OCI-LY3 (cell line): ENCODE measurements at regions not wholly inside any gene's neighbourhood (a gene's known extent, or its start where the extent isn't known, plus 50 kb on each side); places are given as distances from the start of the nearest gene placed in this dataset.

Experiments
- EZH2phosphoT487 ChIP-seq: fragments of 200-600 bp; shearing (Covaris generic); IDR thresholded peaks from 2 replicates; pipeline ENCODE4 v1.6.1; 2018; ENCODE audit warnings: antibody characterized with exemption, mixed run types, low read depth
- TF ChIP-seq, protein P1 (sequence below): fragments of 200-600, 300-600 bp; sonication (generic); IDR thresholded peaks from 2 replicates; pipeline ENCODE4 v1.5.1; 2014; ENCODE audit warnings: antibody characterized with exemption, low read length, low read depth

DNA sequence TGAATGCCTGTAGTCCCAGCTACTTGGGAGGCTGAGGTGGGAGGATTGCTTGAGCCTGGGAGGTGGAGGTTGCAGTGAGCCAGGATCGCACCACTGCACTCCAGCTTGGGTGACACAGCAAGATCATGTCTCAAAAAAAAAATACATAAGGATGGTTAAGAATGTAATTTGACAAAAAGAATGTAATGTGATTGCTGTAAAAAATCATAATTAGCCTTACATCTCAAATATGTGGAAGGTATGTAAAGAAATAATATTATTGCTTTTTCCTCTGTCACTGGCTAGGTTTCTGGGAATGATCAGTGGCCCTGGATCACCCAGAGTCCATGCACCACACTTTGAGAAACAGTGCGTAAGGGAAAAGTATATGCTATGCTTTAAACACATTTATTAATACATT is 106.1 kb upstream of the C1GALT1C1 start:
- TF ChIP-seq, protein P1, sequence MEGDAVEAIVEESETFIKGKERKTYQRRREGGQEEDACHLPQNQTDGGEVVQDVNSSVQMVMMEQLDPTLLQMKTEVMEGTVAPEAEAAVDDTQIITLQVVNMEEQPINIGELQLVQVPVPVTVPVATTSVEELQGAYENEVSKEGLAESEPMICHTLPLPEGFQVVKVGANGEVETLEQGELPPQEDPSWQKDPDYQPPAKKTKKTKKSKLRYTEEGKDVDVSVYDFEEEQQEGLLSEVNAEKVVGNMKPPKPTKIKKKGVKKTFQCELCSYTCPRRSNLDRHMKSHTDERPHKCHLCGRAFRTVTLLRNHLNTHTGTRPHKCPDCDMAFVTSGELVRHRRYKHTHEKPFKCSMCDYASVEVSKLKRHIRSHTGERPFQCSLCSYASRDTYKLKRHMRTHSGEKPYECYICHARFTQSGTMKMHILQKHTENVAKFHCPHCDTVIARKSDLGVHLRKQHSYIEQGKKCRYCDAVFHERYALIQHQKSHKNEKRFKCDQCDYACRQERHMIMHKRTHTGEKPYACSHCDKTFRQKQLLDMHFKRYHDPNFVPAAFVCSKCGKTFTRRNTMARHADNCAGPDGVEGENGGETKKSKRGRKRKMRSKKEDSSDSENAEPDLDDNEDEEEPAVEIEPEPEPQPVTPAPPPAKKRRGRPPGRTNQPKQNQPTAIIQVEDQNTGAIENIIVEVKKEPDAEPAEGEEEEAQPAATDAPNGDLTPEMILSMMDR, result no peak
- no peak for TF ChIP-seq EZH2phosphoT487
